ENCODE measurements at regions not wholly inside any gene's neighbourhood (a gene's known extent, or its start where the extent isn't known, plus 50 kb on each side); places are given as distances from the start of the nearest gene placed in this dataset.
"Not testable (repeated sequence)": the region's sequence is repeated elsewhere in the genome, so short reads cannot be mapped to it uniquely, and the experiment has no call there.

DNA sequence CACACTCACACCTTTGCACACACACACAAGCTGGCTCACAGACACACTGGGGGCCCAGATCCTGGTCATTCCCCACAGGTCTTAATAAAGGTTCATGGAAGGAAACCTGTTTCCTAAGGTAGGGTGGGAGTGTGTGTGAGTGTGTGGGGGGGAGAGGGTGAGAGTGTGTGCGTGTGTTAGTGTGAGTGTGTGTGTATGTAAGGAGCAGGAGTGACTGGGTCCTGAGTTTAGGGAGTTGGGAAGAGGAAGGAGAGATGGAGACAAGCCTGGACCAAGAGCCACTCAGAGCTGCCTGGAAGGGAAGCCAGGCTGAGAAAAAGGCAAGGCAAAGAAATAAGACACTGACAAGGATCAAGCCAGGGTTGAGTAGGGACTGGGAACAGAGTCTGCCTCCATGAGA, 129.2 kb downstream of the POTEM start:
- H3K23ac ChIP-seq (ENCODE audit: insufficient read length); H3K56ac ChIP-seq (replicated peaks; ENCODE audit: insufficient read length, low read depth, low read length); H3K36me3 ChIP-seq (ENCODE audit: control insufficient read depth in 2 of 4, insufficient read depth in 4 of 4, low read length in 3 of 4); H3K23me2 ChIP-seq (ENCODE audit: low read depth, low read length); H4K20me1 ChIP-seq (replicated peaks in 1 of 2; ENCODE audit: control insufficient read depth in 1 of 2, insufficient read depth in 2 of 2, low read length in 2 of 2); H3K4me1 ChIP-seq (replicated peaks in 1 of 4; ENCODE audit: control insufficient read depth in 3 of 4, insufficient read depth in 4 of 4, low read length in 3 of 4); H4K8ac ChIP-seq (ENCODE audit: extremely low read depth, insufficient read depth, low read length); H3K18ac ChIP-seq (ENCODE audit: extremely low read depth, low read length); DNase-seq (ENCODE audit: low read depth in 1 of 2, low spot score in 2 of 2); H3K4ac ChIP-seq (replicated peaks; ENCODE audit: insufficient read length, low read depth, low read length); H4K5ac ChIP-seq (ENCODE audit: insufficient read length, low read depth, low read length); H2AFZ ChIP-seq (ENCODE audit: low read length); H3K14ac ChIP-seq (ENCODE audit: insufficient read length); H2BK5ac ChIP-seq (ENCODE audit: low read depth, low read length); H3K4me3 ChIP-seq (ENCODE audit: extremely low read depth in 1 of 4, insufficient read depth in 2 of 4, low read depth in 3 of 4, low read length in 4 of 4); H2AK5ac ChIP-seq (ENCODE audit: low read depth, low read length); H2BK120ac ChIP-seq (replicated peaks; ENCODE audit: low read depth, low read length); H2BK15ac ChIP-seq (ENCODE audit: low read length); H3K79me1 ChIP-seq (ENCODE audit: low read depth, low read length); H3K4me2 ChIP-seq (ENCODE audit: insufficient read depth in 1 of 2, low read depth in 2 of 2, low read length in 2 of 2); FAIRE-seq; H2BK20ac ChIP-seq (ENCODE audit: low read length); H3K9ac ChIP-seq (replicated peaks in 1 of 4; ENCODE audit: extremely low read depth in 1 of 4, low read depth in 3 of 4, low read length in 3 of 4); H4K91ac ChIP-seq (replicated peaks; ENCODE audit: insufficient read length, low read length); H3K79me2 ChIP-seq (ENCODE audit: control insufficient read depth in 1 of 2, insufficient read depth in 2 of 2, low read length in 2 of 2); H3K27me3 ChIP-seq (replicated peaks in 1 of 4; ENCODE audit: control insufficient read depth in 3 of 4, extremely low read depth in 1 of 4, insufficient read depth in 3 of 4, low read length in 3 of 4); H2BK12ac ChIP-seq (ENCODE audit: low read depth, low read length); H3K27ac ChIP-seq (ENCODE audit: low read depth, low read length); POLR2A ChIA-PET (ENCODE audit: partially characterized antibody); CTCF ChIA-PET (ENCODE audit: partially characterized antibody): not testable (repeated sequence)
- H3K9me3 ChIP-seq (ENCODE audit: insufficient read depth in 2 of 2, low read depth in 1 of 2, low read length in 1 of 2) = peaks cover 3 to 42% of the 10 kb centered on the region in 2 experiments; a peak in 3 of 4 replicates
- 67 to 100% methylated on average over 1 of the region's 1 CpG for whole genome bisulfite sequencing, 2 experiments (ENCODE audit: extremely low coverage in 1 of 2, insufficient coverage in 1 of 2, insufficient read length in 1 of 2, insufficient replicate concordance in 2 of 2, low coverage in 1 of 2, low lambda C conversion rate in 2 of 2, missing lambda C conversion rate in 1 of 2)

DNA sequence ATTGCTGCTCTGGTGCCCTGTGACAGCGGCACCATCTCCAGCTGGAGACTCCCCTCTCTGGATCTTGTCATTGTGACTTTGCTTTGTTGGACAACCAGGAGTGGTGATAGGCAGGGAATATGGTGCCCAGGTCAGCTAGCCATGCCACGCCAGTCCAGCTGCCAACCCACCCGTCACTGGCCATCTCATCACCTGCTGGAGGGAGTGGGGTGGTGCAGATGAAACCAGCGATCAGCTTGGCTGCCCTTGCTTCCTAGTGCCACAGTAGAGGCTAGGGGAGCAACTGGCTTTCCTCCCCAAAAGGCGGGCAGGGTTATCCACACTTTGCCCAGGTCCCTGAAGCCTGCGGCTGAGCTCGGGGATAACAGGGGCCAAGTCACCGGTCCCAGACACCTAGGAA, 129.6 kb downstream of the POTEM start:
- FAIRE-seq; H3K14ac ChIP-seq (ENCODE audit: insufficient read length); H3K79me1 ChIP-seq (ENCODE audit: low read depth, low read length); H3K23me2 ChIP-seq (ENCODE audit: low read depth, low read length); H3K4me2 ChIP-seq (ENCODE audit: insufficient read depth in 1 of 2, low read depth in 2 of 2, low read length in 2 of 2); H3K27me3 ChIP-seq (replicated peaks in 1 of 4; ENCODE audit: control insufficient read depth in 3 of 4, extremely low read depth in 1 of 4, insufficient read depth in 3 of 4, low read length in 3 of 4); H3K27ac ChIP-seq (ENCODE audit: low read depth, low read length); CTCF ChIA-PET (ENCODE audit: partially characterized antibody); H3K4ac ChIP-seq (replicated peaks; ENCODE audit: insufficient read length, low read depth, low read length); H3K4me3 ChIP-seq (ENCODE audit: extremely low read depth in 1 of 4, insufficient read depth in 2 of 4, low read depth in 3 of 4, low read length in 4 of 4); POLR2A ChIA-PET (ENCODE audit: partially characterized antibody); H2BK15ac ChIP-seq (ENCODE audit: low read length); H3K23ac ChIP-seq (ENCODE audit: insufficient read length); H4K91ac ChIP-seq (replicated peaks; ENCODE audit: insufficient read length, low read length); H4K8ac ChIP-seq (ENCODE audit: extremely low read depth, insufficient read depth, low read length); H3K36me3 ChIP-seq (ENCODE audit: control insufficient read depth in 2 of 4, insufficient read depth in 4 of 4, low read length in 3 of 4); H3K9ac ChIP-seq (replicated peaks in 1 of 4; ENCODE audit: extremely low read depth in 1 of 4, low read depth in 3 of 4, low read length in 3 of 4); H3K79me2 ChIP-seq (ENCODE audit: control insufficient read depth in 1 of 2, insufficient read depth in 2 of 2, low read length in 2 of 2); H4K5ac ChIP-seq (ENCODE audit: insufficient read length, low read depth, low read length); H2AFZ ChIP-seq (ENCODE audit: low read length); H3K56ac ChIP-seq (replicated peaks; ENCODE audit: insufficient read length, low read depth, low read length); H4K20me1 ChIP-seq (replicated peaks in 1 of 2; ENCODE audit: control insufficient read depth in 1 of 2, insufficient read depth in 2 of 2, low read length in 2 of 2); H2AK5ac ChIP-seq (ENCODE audit: low read depth, low read length); H2BK120ac ChIP-seq (replicated peaks; ENCODE audit: low read depth, low read length); H2BK20ac ChIP-seq (ENCODE audit: low read length); H3K18ac ChIP-seq (ENCODE audit: extremely low read depth, low read length); H2BK12ac ChIP-seq (ENCODE audit: low read depth, low read length); H2BK5ac ChIP-seq (ENCODE audit: low read depth, low read length); DNase-seq (ENCODE audit: low read depth in 1 of 2, low spot score in 2 of 2); H3K4me1 ChIP-seq (replicated peaks in 1 of 4; ENCODE audit: control insufficient read depth in 3 of 4, insufficient read depth in 4 of 4, low read length in 3 of 4): not testable (repeated sequence)
- H3K9me3 ChIP-seq (ENCODE audit: insufficient read depth in 2 of 2, low read depth in 1 of 2, low read length in 1 of 2) = peaks cover 3 to 42% of the 10 kb centered on the region in 2 experiments; a peak in 3 of 4 replicates
- 85% methylated on average over 7 of the region's 8 CpGs; no CpG with 5 or more reads in 1 of the 2 experiments for WGBS, 2 experiments (ENCODE audit: extremely low coverage in 1 of 2, insufficient coverage in 1 of 2, insufficient read length in 1 of 2, insufficient replicate concordance in 2 of 2, low coverage in 1 of 2, low lambda C conversion rate in 2 of 2, missing lambda C conversion rate in 1 of 2)
